Bone marrow (tissue), 2 donors: ENCODE measurements at regions not wholly inside any gene's neighbourhood (a gene's known extent, or its start where the extent isn't known, plus 50 kb on each side); places are given as distances from the start of the nearest gene placed in this dataset.
"Not testable (repeated sequence)": the region's sequence is repeated elsewhere in the genome, so short reads cannot be mapped to it uniquely, and the experiment has no call there.

Source experiments
- DNase-seq, 2 donors: peaks; one replicate each; lab custom pipeline; 2025; lab: John Stamatoyannopoulos, UW

GRCh38 chr1:196160066-196160795, 448.0 kb downstream of the KCNT2 start:
- DNase-seq, result no peak

GRCh38 chr1:196155586-196155985, 452.7 kb downstream of the KCNT2 start:
- DNase-seq, result no peak

GRCh38 chr1:196152975-196153374, 455.3 kb downstream of the KCNT2 start:
- no peak for DNase-seq

- DNase-seq, result no peak
Measured at GRCh38 chr1:196152086-196152485, 456.2 kb downstream of the KCNT2 start.

- peak in 1 of 2 donors; percentile 4 for DNase-seq
Measured at GRCh38 chr1:196148367-196148970, 459.8 kb downstream of the KCNT2 start.

GRCh38 chr1:196147530-196147929, 460.7 kb downstream of the KCNT2 start:
- DNase-seq, result no peak

GRCh38 chr1:196145151-196145550, 463.1 kb downstream of the KCNT2 start:
- DNase-seq, result not testable (repeated sequence)

GRCh38 chr1:196144588-196144987, 463.7 kb downstream of the KCNT2 start:
- DNase-seq, result no peak

GRCh38 chr1:196143602-196144342, 464.5 kb downstream of the KCNT2 start:
- no peak for DNase-seq

GRCh38 chr1:196142111-196142640, 466.1 kb downstream of the KCNT2 start:
- no peak for DNase-seq

- DNase-seq, result no peak
Measured at GRCh38 chr1:196136396-196136795, 471.8 kb downstream of the KCNT2 start.

GRCh38 chr1:196131691-196132090, 476.5 kb downstream of the KCNT2 start:
- no peak for DNase-seq

GRCh38 chr1:196128835-196129234, 479.4 kb downstream of the KCNT2 start:
- DNase-seq, result no peak

GRCh38 chr1:196121181-196121580, 487.1 kb downstream of the KCNT2 start:
- DNase-seq, result no peak

- DNase-seq, result no peak
Measured at GRCh38 chr1:196115646-196116045, 492.6 kb downstream of the KCNT2 start.

- DNase-seq, result no peak
Measured at GRCh38 chr1:196114193-196114592, 494.0 kb downstream of the KCNT2 start.

- not testable (repeated sequence) for DNase-seq
Measured at GRCh38 chr1:196108990-196109389, 499.2 kb downstream of the KCNT2 start.

GRCh38 chr1:196105901-196106300, 502.3 kb downstream of the KCNT2 start:
- no peak for DNase-seq

GRCh38 chr1:196102826-196103225, 505.4 kb downstream of the KCNT2 start:
- DNase-seq, result no peak

- DNase-seq, result no peak
Measured at GRCh38 chr1:196098000-196098399, 510.2 kb downstream of the KCNT2 start.

GRCh38 chr1:196094821-196095220, 513.4 kb downstream of the KCNT2 start:
- DNase-seq, result no peak

GRCh38 chr1:196091397-196092135, 516.7 kb downstream of the KCNT2 start:
- no peak for DNase-seq
